ENCODE measurements at regions not wholly inside any gene's neighbourhood (a gene's known extent, or its start where the extent isn't known, plus 50 kb on each side); places are given as distances from the start of the nearest gene placed in this dataset.
"Not testable (repeated sequence)": the region's sequence is repeated elsewhere in the genome, so short reads cannot be mapped to it uniquely, and the experiment has no call there.

GRCh38 chr21:6467189-6467774 lies 4054.1 kb upstream of the TPTE start:
- H3K27me3 ChIP-seq, H3K27ac ChIP-seq, H4K20me1 ChIP-seq, H3K4me2 ChIP-seq, H3K36me3 ChIP-seq, H3K9me3 ChIP-seq, H3K4me1 ChIP-seq, H3K9ac ChIP-seq, H3K4me3 ChIP-seq: not testable (repeated sequence)

GRCh38 chr21:6467907-6468306 lies 4053.5 kb upstream of the TPTE start:
- not testable (repeated sequence) for H3K27me3 ChIP-seq, H3K36me3 ChIP-seq, H3K4me1 ChIP-seq, H3K9me3 ChIP-seq, H3K9ac ChIP-seq, H4K20me1 ChIP-seq, H3K27ac ChIP-seq, H3K4me2 ChIP-seq, H3K4me3 ChIP-seq

- not testable (repeated sequence) for H3K4me3 ChIP-seq, H3K27ac ChIP-seq, H3K9ac ChIP-seq, H3K27me3 ChIP-seq, H3K36me3 ChIP-seq, H3K9me3 ChIP-seq, H3K4me1 ChIP-seq, H3K4me2 ChIP-seq, H4K20me1 ChIP-seq
These were observed 4053.0 kb upstream of the TPTE start for GRCh38 chr21:6468331-6468860.

GRCh38 chr21:6474250-6474968 lies 4047.0 kb upstream of the TPTE start:
- not testable (repeated sequence) for H3K4me1 ChIP-seq, H3K36me3 ChIP-seq, H4K20me1 ChIP-seq, H3K9ac ChIP-seq, H3K9me3 ChIP-seq, H3K27me3 ChIP-seq, H3K4me3 ChIP-seq, H3K27ac ChIP-seq, H3K4me2 ChIP-seq

- not testable (repeated sequence) for H3K9me3 ChIP-seq, H3K4me3 ChIP-seq, H3K36me3 ChIP-seq, H3K27ac ChIP-seq, H3K4me2 ChIP-seq, H3K9ac ChIP-seq, H4K20me1 ChIP-seq, H3K4me1 ChIP-seq, H3K27me3 ChIP-seq
These were observed 4040.3 kb upstream of the TPTE start for GRCh38 chr21:6481116-6481515.

GRCh38 chr21:6482616-6483015 lies 4038.8 kb upstream of the TPTE start:
- H3K9ac ChIP-seq, H3K27me3 ChIP-seq, H3K9me3 ChIP-seq, H3K4me2 ChIP-seq, H3K36me3 ChIP-seq, H3K4me3 ChIP-seq, H3K4me1 ChIP-seq, H3K27ac ChIP-seq, H4K20me1 ChIP-seq: not testable (repeated sequence)

- H4K20me1 ChIP-seq, H3K36me3 ChIP-seq, H3K4me2 ChIP-seq, H3K9ac ChIP-seq, H3K4me3 ChIP-seq, H3K27me3 ChIP-seq, H3K4me1 ChIP-seq, H3K27ac ChIP-seq, H3K9me3 ChIP-seq: not testable (repeated sequence)
These were observed 4037.7 kb upstream of the TPTE start for GRCh38 chr21:6483645-6484044.

GRCh38 chr21:6486821-6487220 lies 4034.6 kb upstream of the TPTE start:
- H3K4me2 ChIP-seq, H3K36me3 ChIP-seq, H3K9me3 ChIP-seq, H3K27me3 ChIP-seq, H3K4me3 ChIP-seq, H3K27ac ChIP-seq, H3K4me1 ChIP-seq, H4K20me1 ChIP-seq, H3K9ac ChIP-seq: not testable (repeated sequence)

GRCh38 chr21:6492691-6493090 lies 4028.7 kb upstream of the TPTE start:
- not testable (repeated sequence) for H3K4me2 ChIP-seq, H3K4me3 ChIP-seq, H3K9ac ChIP-seq, H3K27me3 ChIP-seq, H3K27ac ChIP-seq, H3K36me3 ChIP-seq, H4K20me1 ChIP-seq, H3K4me1 ChIP-seq, H3K9me3 ChIP-seq

- not testable (repeated sequence) for H3K27ac ChIP-seq, H4K20me1 ChIP-seq, H3K27me3 ChIP-seq, H3K9me3 ChIP-seq, H3K4me2 ChIP-seq, H3K36me3 ChIP-seq, H3K9ac ChIP-seq, H3K4me1 ChIP-seq, H3K4me3 ChIP-seq
These were observed 4027.4 kb upstream of the TPTE start for GRCh38 chr21:6493957-6494356.

- H3K4me1 ChIP-seq, H3K36me3 ChIP-seq, H3K4me3 ChIP-seq, H3K4me2 ChIP-seq, H3K27me3 ChIP-seq, H3K9me3 ChIP-seq, H3K9ac ChIP-seq, H3K27ac ChIP-seq, H4K20me1 ChIP-seq: not testable (repeated sequence)
These were observed 4025.0 kb upstream of the TPTE start for GRCh38 chr21:6496356-6496755.

- peak overlapping the region; percentile 86 for H3K9ac ChIP-seq
- H3K4me3 ChIP-seq = peak overlapping the region; percentile 71
- H3K9me3 ChIP-seq, H4K20me1 ChIP-seq, H3K4me1 ChIP-seq, H3K36me3 ChIP-seq, H3K27me3 ChIP-seq: not testable (repeated sequence)
- H3K27ac ChIP-seq = peak overlapping the region; percentile 88
- H3K4me2 ChIP-seq = 0 out of 2 replicates have a peak overlapping the region, but pooled peaks have one; percentile 12
These were observed 4022.7 kb upstream of the TPTE start for GRCh38 chr21:6498716-6499115.

- peak overlapping the region; percentile 88 for H3K27ac ChIP-seq
- H3K9me3 ChIP-seq, H3K4me2 ChIP-seq, H3K27me3 ChIP-seq, H4K20me1 ChIP-seq, H3K36me3 ChIP-seq, H3K4me1 ChIP-seq: not testable (repeated sequence)
- H3K4me3 ChIP-seq = peak overlapping the region; percentile 71
- peak overlapping the region; percentile 86; the same call in 1 of the 2 replicates for H3K9ac ChIP-seq
These were observed 4022.1 kb upstream of the TPTE start for GRCh38 chr21:6499128-6499826.

GRCh38 chr21:6499866-6500265 lies 4021.5 kb upstream of the TPTE start:
- H3K4me1 ChIP-seq, H3K4me2 ChIP-seq, H3K9ac ChIP-seq, H3K9me3 ChIP-seq, H3K27me3 ChIP-seq, H4K20me1 ChIP-seq, H3K27ac ChIP-seq, H3K4me3 ChIP-seq, H3K36me3 ChIP-seq: not testable (repeated sequence)

- not testable (repeated sequence) for H3K4me2 ChIP-seq, H3K27ac ChIP-seq, H3K27me3 ChIP-seq, H3K9ac ChIP-seq, H3K36me3 ChIP-seq, H3K4me1 ChIP-seq, H3K4me3 ChIP-seq, H3K9me3 ChIP-seq, H4K20me1 ChIP-seq
These were observed 4020.7 kb upstream of the TPTE start for GRCh38 chr21:6500681-6501080.
